GM23338 (cell line): ENCODE measurements at regions not wholly inside any gene's neighbourhood (a gene's known extent, or its start where the extent isn't known, plus 50 kb on each side); places are given as distances from the start of the nearest gene placed in this dataset.
A peak's percentile ranks its signal among the peaks of the same experiment; 100 is the strongest.

Source experiments
- ATAC-seq: fragments of 200-7000 bp; cut with Tn5 transposase; 3 replicates; pipeline ENCODE4 v1.9.1; 2020
- DNase-seq: peaks from one replicate; pipeline ENCODE4 v3.0.0-alpha.2; 2015; ENCODE audit warnings: low spot score
- H2AFZ ChIP-seq: fragments of 200-600 bp; sonication (generic); 2 replicates; pipeline ENCODE4 v1.8.0; 2016; ENCODE audit warnings: antibody characterized with exemption, mild to moderate bottlenecking, moderate library complexity
- H3F3A ChIP-seq: fragments of 200-600 bp; sonication (generic); replicated peaks from 2 replicates; pipeline ENCODE4 v1.8.0; 2017; ENCODE audit warnings: antibody characterized with exemption, mixed run types, low read depth
- H3K27ac ChIP-seq: fragments of 200-600 bp; sonication (generic); 2 replicates; pipeline ENCODE4 v1.6.1; 2016; ENCODE audit warnings: low read depth
- H3K27me3 ChIP-seq: fragments of 200-600 bp; sonication (generic); 2 replicates; pipeline ENCODE4 v1.8.0; 2016; ENCODE audit warnings: mild to moderate bottlenecking, mixed run types, moderate library complexity; ENCODE audit not compliant: insufficient read depth
- H3K36me3 ChIP-seq: fragments of 200-600 bp; sonication (generic); 2 replicates; pipeline ENCODE4 v1.8.0; 2016; ENCODE audit warnings: mild to moderate bottlenecking; ENCODE audit not compliant: insufficient read depth
- H3K4me1 ChIP-seq: fragments of 200-600 bp; sonication (generic); 2 replicates; pipeline ENCODE4 v1.8.0; 2016; ENCODE audit warnings: mild to moderate bottlenecking, moderate library complexity; ENCODE audit not compliant: insufficient read depth
- H3K4me2 ChIP-seq: fragments of 200-600 bp; sonication (generic); 2 replicates; pipeline ENCODE4 v1.7.1; 2017; ENCODE audit warnings: mixed run types
- H3K4me3 ChIP-seq: fragments of 200-600 bp; sonication (generic); 2 replicates; pipeline ENCODE4 v1.6.1; 2016; ENCODE audit warnings: mixed run types
- H3K79me2 ChIP-seq: fragments of 200-600 bp; sonication (generic); replicated peaks from 2 replicates; pipeline ENCODE4 v1.8.0; 2017; ENCODE audit warnings: mild to moderate bottlenecking; ENCODE audit not compliant: insufficient read depth
- H3K9me2 ChIP-seq: fragments of 200-600 bp; sonication (generic); 2 replicates; pipeline ENCODE4 v1.8.0; 2017; ENCODE audit not compliant: insufficient read depth
- H4K20me1 ChIP-seq: fragments of 200-600 bp; sonication (generic); replicated peaks from 2 replicates; pipeline ENCODE4 v1.8.0; 2017; ENCODE audit warnings: mild to moderate bottlenecking; ENCODE audit not compliant: insufficient read depth
- H3K27ac Mint-ChIP-seq: 2 replicates; pipeline ENCODE4 v1.8.0; 2020; ENCODE audit warnings: inconsistent platforms, mild to moderate bottlenecking, moderate library complexity, mixed read lengths
- H3K27me3 Mint-ChIP-seq: 3 replicates; pipeline ENCODE4 v1.8.0; 2022; ENCODE audit warnings: low read depth, mild to moderate bottlenecking, moderate library complexity, mixed read lengths, inconsistent platforms; ENCODE audit not compliant: insufficient read depth, poor library complexity
- H3K36me3 Mint-ChIP-seq: 3 replicates; pipeline ENCODE4 v1.8.0; 2021; ENCODE audit warnings: low read depth, mild to moderate bottlenecking, inconsistent platforms, moderate library complexity, mixed read lengths
- H3K4me1 Mint-ChIP-seq: 3 replicates; pipeline ENCODE4 v1.8.0; 2020; ENCODE audit warnings: mild to moderate bottlenecking, inconsistent platforms, mixed read lengths
- H3K4me3 Mint-ChIP-seq: 3 replicates; pipeline ENCODE4 v1.8.0; 2021; ENCODE audit warnings: moderate library complexity, mild to moderate bottlenecking, inconsistent platforms, mixed read lengths
- H3K9me3 Mint-ChIP-seq: 3 replicates; pipeline ENCODE4 v1.8.0; 2020; ENCODE audit warnings: moderate library complexity, mild to moderate bottlenecking, inconsistent platforms, mixed read lengths
- CREB1 ChIP-seq: fragments of 250-450 bp; sonication (Bioruptor Pico); IDR thresholded peaks from 2 replicates; pipeline ENCODE4 v1.5.0; 2020; ENCODE audit warnings: low read depth, mild to moderate bottlenecking, moderate library complexity
- CTCF ChIP-seq, 2 experiments: fragments of 200-600 bp in 1 of 2; sonication (generic) in 1 of 2; conservative IDR thresholded peaks; 2 replicates each; pipeline versions ENCODE4 v1.5.1 to v1.6.1; 2016 to 2017; ENCODE audit warnings: antibody characterized with exemption in 2 of 2, low read depth in 2 of 2, mild to moderate bottlenecking in 2 of 2, moderate library complexity in 1 of 2
- ETS1 ChIP-seq: IDR thresholded peaks from 2 replicates; pipeline ENCODE4 v1.6.1; 2016; ENCODE audit warnings: antibody characterized with exemption
- EZH2 ChIP-seq: fragments of 200-600 bp; sonication (generic); IDR thresholded peaks from one replicate; pipeline ENCODE4 v1.8.0; 2017; ENCODE audit warnings: antibody characterized with exemption, mild to moderate bottlenecking, low read depth; ENCODE audit not compliant: unreplicated experiment
- EZH2phosphoT487 ChIP-seq: fragments of 200-600 bp; sonication (generic); IDR thresholded peaks from one replicate; pipeline ENCODE4 v1.8.1; 2018; ENCODE audit warnings: antibody characterized with exemption; ENCODE audit not compliant: unreplicated experiment
- STAT1 ChIP-seq: IDR thresholded peaks from one replicate; pipeline ENCODE4 v1.6.1; 2016; ENCODE audit warnings: antibody characterized with exemption; ENCODE audit not compliant: unreplicated experiment
- ZNF331 ChIP-seq: fragments of 250-450 bp; sonication (Bioruptor Pico); IDR thresholded peaks from 2 replicates; pipeline ENCODE4 v1.5.0; 2020; ENCODE audit warnings: low read depth, mild to moderate bottlenecking, moderate library complexity
- ZNF462 ChIP-seq: fragments of 250-450 bp; sonication (Bioruptor Pico); IDR thresholded peaks from 2 replicates; pipeline ENCODE4 v1.5.0; 2020; ENCODE audit warnings: mild to moderate bottlenecking, moderate library complexity

GRCh38 chr2:82896117-82896516 lies 1563.0 kb downstream of the SUCLG1 start (continued):
- TF ChIP-seq ZNF462 (CRISPR knock-in tag): no peak

GRCh38 chr2:82893190-82893589 lies 1565.9 kb downstream of the SUCLG1 start:
- Histone ChIP-seq H3K27me3 (no peaks in the 10 kb centered on the region), H3K4me2 (no peak overlapping the region), H3K9me2 (no peaks in the 10 kb centered on the region), H3K79me2 (no peaks in the 10 kb centered on the region), H3K36me3 (no peaks in the 10 kb centered on the region), H3K27ac (no peak overlapping the region), H3F3A (no peaks in the 10 kb centered on the region), H3K4me3 (no peak overlapping the region), H2AFZ (peak overlapping the region; percentile 80; the same call in 1 of the 2 replicates), H4K20me1 (no peaks in the 10 kb centered on the region), H3K4me1 (no peaks in the 10 kb centered on the region)
- Mint-ChIP-seq H3K9me3 (no peaks in the 10 kb centered on the region), H3K4me3 (no peak overlapping the region), H3K4me1 (no peaks in the 10 kb centered on the region), H3K27me3 (no peaks in the 10 kb centered on the region), H3K36me3 (no peaks in the 10 kb centered on the region), H3K27ac (no peak overlapping the region)
- no peak for DNase-seq
- no peak for TF ChIP-seq EZH2
- no peak for ATAC-seq

- H3K36me3 Mint-ChIP-seq: no peaks in the 10 kb centered on the region; the same call in 2 of the 3 replicates
- no peak for DNase-seq
- Histone ChIP-seq H3K4me1 (no peaks in the 10 kb centered on the region), H3K27me3 (no peaks in the 10 kb centered on the region), H3K36me3 (no peaks in the 10 kb centered on the region), H3K9me2 (peaks cover 15% of the 10 kb centered on the region; the same call in 1 of the 2 replicates), H3K79me2 (no peaks in the 10 kb centered on the region), H4K20me1 (no peaks in the 10 kb centered on the region), H3F3A (no peaks in the 10 kb centered on the region), H3K4me2 (no peak overlapping the region), H3K4me3 (no peak overlapping the region), H3K27ac (no peak overlapping the region), H2AFZ (no peak overlapping the region)
- H3K4me3 Mint-ChIP-seq: no peak overlapping the region
- no peak for ATAC-seq
- TF ChIP-seq EZH2: no peak
- no peak for TF ChIP-seq ETS1
- no peak for TF ChIP-seq CTCF (conservative IDR thresholded peaks at IDR 0.05; ENCODE audit: low read depth in 2 of 2)
- no peak for TF ChIP-seq EZH2phosphoT487
- no peak for TF ChIP-seq CREB1 (CRISPR knock-in tag)
- no peak for TF ChIP-seq STAT1
- no peak for TF ChIP-seq ZNF331 (CRISPR knock-in tag)
- H3K27me3 Mint-ChIP-seq: no peaks in the 10 kb centered on the region
- no peaks in the 10 kb centered on the region; the same call in 2 of the 3 replicates for H3K9me3 Mint-ChIP-seq
- H3K4me1 Mint-ChIP-seq: no peaks in the 10 kb centered on the region
- no peak overlapping the region for H3K27ac Mint-ChIP-seq
Observed at GRCh38 chr2:82879803-82880202, 1579.3 kb downstream of the SUCLG1 start.
